NCI-H69 (cell line): ENCODE measurements at regions not wholly inside any gene's neighbourhood (a gene's known extent, or its start where the extent isn't known, plus 50 kb on each side); places are given as distances from the start of the nearest gene placed in this dataset.
"Not testable (repeated sequence)": the region's sequence is repeated elsewhere in the genome, so short reads cannot be mapped to it uniquely, and the experiment has no call there.

Source experiments
- DNase-seq: peaks from one replicate; lab custom pipeline; 2025; lab: John Stamatoyannopoulos, UW

GRCh38 chr5:152527358-152528052 is 122.4 kb upstream of the NMUR2 start:
- DNase-seq: no peak

GRCh38 chr5:152529440-152529839 is 124.4 kb upstream of the NMUR2 start:
- DNase-seq: peak; percentile 7

- DNase-seq: peak; percentile 85
These were observed 127.6 kb upstream of the NMUR2 start for GRCh38 chr5:152532714-152533113.

- no peak for DNase-seq
These were observed 129.6 kb upstream of the NMUR2 start for GRCh38 chr5:152534641-152535040.

GRCh38 chr5:152542741-152543140 is 137.7 kb upstream of the NMUR2 start:
- DNase-seq: no peak

- DNase-seq: no peak
These were observed 141.4 kb upstream of the NMUR2 start for GRCh38 chr5:152546493-152546892.

- DNase-seq: peak; percentile 57
These were observed 142.1 kb upstream of the NMUR2 start for GRCh38 chr5:152547202-152547601.

- no peak for DNase-seq
These were observed 144.6 kb upstream of the NMUR2 start for GRCh38 chr5:152549709-152550108.

- DNase-seq: no peak
These were observed 146.0 kb upstream of the NMUR2 start for GRCh38 chr5:152551061-152551460.

GRCh38 chr5:152556784-152557183 is 151.7 kb upstream of the NMUR2 start:
- peak; percentile 96 for DNase-seq

- DNase-seq: peak; percentile 84
These were observed 155.5 kb upstream of the NMUR2 start for GRCh38 chr5:152560512-152561137.

GRCh38 chr5:152568016-152568415 is 162.9 kb upstream of the NMUR2 start:
- peak; percentile 62 for DNase-seq

- no peak for DNase-seq
These were observed 167.7 kb upstream of the NMUR2 start for GRCh38 chr5:152572812-152573211.

- DNase-seq: peak; percentile 28
These were observed 179.0 kb upstream of the NMUR2 start for GRCh38 chr5:152584103-152584502.

GRCh38 chr5:152592416-152592815 is 187.3 kb upstream of the NMUR2 start:
- DNase-seq: peak; percentile 10

GRCh38 chr5:152593388-152593787 is 188.3 kb upstream of the NMUR2 start:
- peak; percentile 49 for DNase-seq

GRCh38 chr5:152595405-152595804 is 190.3 kb upstream of the NMUR2 start:
- DNase-seq: peak; percentile 98

- DNase-seq: no peak
These were observed 194.0 kb upstream of the NMUR2 start for GRCh38 chr5:152599096-152599495.

- no peak for DNase-seq
These were observed 197.0 kb upstream of the NMUR2 start for GRCh38 chr5:152601806-152602732.

- DNase-seq: not testable (repeated sequence)
These were observed 201.0 kb upstream of the NMUR2 start for GRCh38 chr5:152606050-152606449.

GRCh38 chr5:152606776-152607364 is 201.8 kb upstream of the NMUR2 start:
- DNase-seq: no peak
